ENCODE measurements at regions not wholly inside any gene's neighbourhood (a gene's known extent, or its start where the extent isn't known, plus 50 kb on each side); places are given as distances from the start of the nearest gene placed in this dataset.

GRCh38 chr4:126361287-126361686, 1046.5 kb downstream of the FAT4 start:
- no peak overlapping the region for H3K4me3 ChIP-seq (ENCODE audit: control insufficient read depth, low read depth, low read length)
- DNase-seq (ENCODE audit: low read depth): no peak
- TF ChIP-seq, protein P1, sequence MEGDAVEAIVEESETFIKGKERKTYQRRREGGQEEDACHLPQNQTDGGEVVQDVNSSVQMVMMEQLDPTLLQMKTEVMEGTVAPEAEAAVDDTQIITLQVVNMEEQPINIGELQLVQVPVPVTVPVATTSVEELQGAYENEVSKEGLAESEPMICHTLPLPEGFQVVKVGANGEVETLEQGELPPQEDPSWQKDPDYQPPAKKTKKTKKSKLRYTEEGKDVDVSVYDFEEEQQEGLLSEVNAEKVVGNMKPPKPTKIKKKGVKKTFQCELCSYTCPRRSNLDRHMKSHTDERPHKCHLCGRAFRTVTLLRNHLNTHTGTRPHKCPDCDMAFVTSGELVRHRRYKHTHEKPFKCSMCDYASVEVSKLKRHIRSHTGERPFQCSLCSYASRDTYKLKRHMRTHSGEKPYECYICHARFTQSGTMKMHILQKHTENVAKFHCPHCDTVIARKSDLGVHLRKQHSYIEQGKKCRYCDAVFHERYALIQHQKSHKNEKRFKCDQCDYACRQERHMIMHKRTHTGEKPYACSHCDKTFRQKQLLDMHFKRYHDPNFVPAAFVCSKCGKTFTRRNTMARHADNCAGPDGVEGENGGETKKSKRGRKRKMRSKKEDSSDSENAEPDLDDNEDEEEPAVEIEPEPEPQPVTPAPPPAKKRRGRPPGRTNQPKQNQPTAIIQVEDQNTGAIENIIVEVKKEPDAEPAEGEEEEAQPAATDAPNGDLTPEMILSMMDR (conservative IDR thresholded peaks at IDR 0.05; ENCODE audit: control insufficient read depth, insufficient read depth, low read depth, low read length): no peak

DNA sequence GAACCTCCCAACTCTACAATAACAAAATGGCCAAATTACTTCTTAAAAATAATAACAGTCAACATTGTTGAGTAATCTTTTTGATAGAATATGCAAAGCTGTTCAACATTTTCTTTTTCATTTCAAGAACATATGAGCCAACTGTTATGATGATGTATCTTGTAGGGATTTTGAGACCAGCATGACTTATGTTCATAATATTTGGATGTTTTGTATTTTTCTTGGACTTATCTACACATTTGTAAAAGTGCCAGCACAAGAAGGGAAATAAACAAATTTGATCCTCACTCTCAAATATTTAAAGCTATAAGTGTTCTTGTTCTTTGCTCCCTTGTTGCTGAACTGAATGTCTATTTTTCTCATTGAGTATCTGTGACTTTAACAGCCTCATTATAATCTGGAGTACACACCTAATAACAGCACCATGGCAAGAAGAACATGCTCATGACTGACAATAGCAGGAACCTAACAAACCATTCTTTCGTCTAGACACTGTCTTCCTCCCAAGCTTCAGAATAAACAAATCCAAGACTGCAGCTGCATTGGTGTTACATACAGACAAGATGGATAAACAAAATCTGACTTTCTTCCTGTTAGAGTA, 1049.7 kb downstream of the FAT4 start:
- no peak overlapping the region for H3K4me3 ChIP-seq (ENCODE audit: control insufficient read depth, low read depth, low read length)
- peak; percentile 18 for DNase-seq (ENCODE audit: low read depth)
- TF ChIP-seq, protein P1 (conservative IDR thresholded peaks at IDR 0.05; ENCODE audit: control insufficient read depth, insufficient read depth, low read depth, low read length): no peak

DNA sequence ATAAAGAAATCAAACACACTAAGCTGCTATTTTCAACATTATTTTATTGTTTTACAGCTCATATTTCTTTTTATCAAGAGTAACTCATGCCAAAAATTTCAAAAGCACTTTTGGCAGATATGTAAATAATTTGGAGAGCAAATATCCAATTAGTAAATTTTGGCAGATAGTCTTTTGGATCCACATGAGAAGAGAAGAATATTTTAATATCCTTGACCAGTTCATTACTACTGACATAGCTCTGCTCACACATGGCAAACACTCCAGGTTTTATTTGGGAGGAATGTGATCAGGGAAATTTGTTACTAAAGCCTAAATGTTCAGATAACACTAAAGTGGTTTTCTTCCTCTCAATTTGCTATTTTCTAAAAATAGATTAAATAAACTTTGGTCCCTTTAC, 1054.3 kb downstream of the FAT4 start:
- DNase-seq (ENCODE audit: low read depth): no peak
- TF ChIP-seq, protein P1 (conservative IDR thresholded peaks at IDR 0.05; ENCODE audit: control insufficient read depth, insufficient read depth, low read depth, low read length): no peak
- H3K4me3 ChIP-seq (ENCODE audit: control insufficient read depth, low read depth, low read length): no peak overlapping the region

DNA sequence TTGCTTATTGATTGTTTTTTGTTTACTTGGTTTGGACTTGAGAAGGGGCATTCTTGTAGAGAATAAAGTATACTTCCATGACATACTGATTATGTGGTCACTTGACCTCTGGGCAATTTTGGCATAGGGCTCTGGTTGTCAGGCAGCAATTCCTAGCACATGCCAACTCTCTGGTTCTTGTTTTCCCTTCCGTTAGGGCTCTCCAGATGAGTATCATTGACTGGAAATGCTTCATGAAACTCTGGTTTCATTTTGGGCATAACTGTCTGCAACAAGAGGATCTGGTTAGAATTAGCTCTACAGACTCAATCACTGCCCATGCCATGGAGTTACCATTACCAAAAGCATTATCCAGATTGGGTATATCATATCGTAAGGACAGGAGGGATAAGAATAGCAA, 1057.9 kb downstream of the FAT4 start:
- DNase-seq (ENCODE audit: low read depth): no peak
- TF ChIP-seq, protein P1 (conservative IDR thresholded peaks at IDR 0.05; ENCODE audit: control insufficient read depth, insufficient read depth, low read depth, low read length): no peak
- no peak overlapping the region for H3K4me3 ChIP-seq (ENCODE audit: control insufficient read depth, low read depth, low read length)

- TF ChIP-seq, protein P1 (conservative IDR thresholded peaks at IDR 0.05; ENCODE audit: control insufficient read depth, insufficient read depth, low read depth, low read length): no peak
- no peak overlapping the region for H3K4me3 ChIP-seq (ENCODE audit: control insufficient read depth, low read depth, low read length)
- peak; percentile 1 for DNase-seq (ENCODE audit: low read depth)
Measured at GRCh38 chr4:126375462-126376054, 1060.8 kb downstream of the FAT4 start.

GRCh38 chr4:126385954-126386353, 1071.2 kb downstream of the FAT4 start:
- no peak for DNase-seq (ENCODE audit: low read depth)
- TF ChIP-seq, protein P1 (conservative IDR thresholded peaks at IDR 0.05; ENCODE audit: control insufficient read depth, insufficient read depth, low read depth, low read length): no peak
- H3K4me3 ChIP-seq (ENCODE audit: control insufficient read depth, low read depth, low read length): no peak overlapping the region
